Adrenal gland (tissue), 5 donors: ENCODE measurements at regions not wholly inside any gene's neighbourhood (a gene's known extent, or its start where the extent isn't known, plus 50 kb on each side); places are given as distances from the start of the nearest gene placed in this dataset.

Source experiments
- POLR2A ChIP-seq, 2 donors: fragments of 450-650 bp; IDR thresholded peaks; one replicate each; pipeline ENCODE4 v1.6.1; 2017; ENCODE audit warnings: antibody characterized with exemption in 2 of 2, mild to moderate bottlenecking in 2 of 2, moderate library complexity in 1 of 2
- TF ChIP-seq, protein P1 (sequence below), 6 experiments: fragments of 450-650 bp in 4 of 6; fragments of 200-600 bp in 2 of 6; sonication (generic) in 1 of 6; IDR thresholded peaks; 1 replicate in 5 of 6; 2 replicates in 1 of 6; pipeline versions ENCODE4 v1.5.1 to v1.8.0; 2016 to 2021; ENCODE audit warnings: antibody characterized with exemption in 6 of 6, mild to moderate bottlenecking in 2 of 6, moderate library complexity in 1 of 6
- donor health status: DM: no; HTN: no; CAD: no.

DNA sequence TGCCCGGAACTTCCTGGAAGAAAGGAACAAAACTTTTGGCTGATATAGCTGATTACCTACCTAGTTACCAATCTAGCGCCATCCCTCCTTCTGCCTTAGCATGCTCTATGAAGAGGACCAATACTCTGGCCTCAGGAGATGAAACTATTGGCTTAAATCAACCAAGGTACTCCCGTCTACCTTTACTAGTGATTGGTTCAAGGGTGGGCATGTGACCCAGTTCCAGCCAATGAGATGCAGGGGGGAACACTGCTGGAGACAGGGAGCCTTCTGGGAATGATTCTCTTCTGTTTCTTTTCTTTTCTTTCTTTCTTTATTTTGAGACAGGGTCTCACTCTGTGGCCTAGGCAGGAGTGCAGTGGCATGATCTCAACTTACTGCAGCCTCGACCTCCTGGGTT lies 72.6 kb upstream of the CCDC167 start:
- TF ChIP-seq, protein P1, sequence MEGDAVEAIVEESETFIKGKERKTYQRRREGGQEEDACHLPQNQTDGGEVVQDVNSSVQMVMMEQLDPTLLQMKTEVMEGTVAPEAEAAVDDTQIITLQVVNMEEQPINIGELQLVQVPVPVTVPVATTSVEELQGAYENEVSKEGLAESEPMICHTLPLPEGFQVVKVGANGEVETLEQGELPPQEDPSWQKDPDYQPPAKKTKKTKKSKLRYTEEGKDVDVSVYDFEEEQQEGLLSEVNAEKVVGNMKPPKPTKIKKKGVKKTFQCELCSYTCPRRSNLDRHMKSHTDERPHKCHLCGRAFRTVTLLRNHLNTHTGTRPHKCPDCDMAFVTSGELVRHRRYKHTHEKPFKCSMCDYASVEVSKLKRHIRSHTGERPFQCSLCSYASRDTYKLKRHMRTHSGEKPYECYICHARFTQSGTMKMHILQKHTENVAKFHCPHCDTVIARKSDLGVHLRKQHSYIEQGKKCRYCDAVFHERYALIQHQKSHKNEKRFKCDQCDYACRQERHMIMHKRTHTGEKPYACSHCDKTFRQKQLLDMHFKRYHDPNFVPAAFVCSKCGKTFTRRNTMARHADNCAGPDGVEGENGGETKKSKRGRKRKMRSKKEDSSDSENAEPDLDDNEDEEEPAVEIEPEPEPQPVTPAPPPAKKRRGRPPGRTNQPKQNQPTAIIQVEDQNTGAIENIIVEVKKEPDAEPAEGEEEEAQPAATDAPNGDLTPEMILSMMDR (IDR thresholded peaks at IDR 0.05) = no peak
- no peak for TF ChIP-seq POLR2A (IDR thresholded peaks at IDR 0.05)
